D721Med (cell line): ENCODE measurements at regions not wholly inside any gene's neighbourhood (a gene's known extent, or its start where the extent isn't known, plus 50 kb on each side); places are given as distances from the start of the nearest gene placed in this dataset.

Experiments
- DNase-seq: peaks from one replicate; pipeline ENCODE4 v3.0.0; 2011; ENCODE audit warnings: low spot score; ENCODE audit not compliant: insufficient read length
- FAIRE-seq: peaks from 2 replicates; lab custom pipeline; 2011; peaks lifted over from hg19 to GRCh38; lab: Jason Lieb, UNC
- TF ChIP-seq, protein P1 (sequence below): IDR thresholded peaks from 2 replicates; pipeline ENCODE4 v1.5.1; 2012; ENCODE audit warnings: mild to moderate bottlenecking, control low read depth; ENCODE audit not compliant: insufficient read depth; ENCODE audit errors: missing control alignments

DNA sequence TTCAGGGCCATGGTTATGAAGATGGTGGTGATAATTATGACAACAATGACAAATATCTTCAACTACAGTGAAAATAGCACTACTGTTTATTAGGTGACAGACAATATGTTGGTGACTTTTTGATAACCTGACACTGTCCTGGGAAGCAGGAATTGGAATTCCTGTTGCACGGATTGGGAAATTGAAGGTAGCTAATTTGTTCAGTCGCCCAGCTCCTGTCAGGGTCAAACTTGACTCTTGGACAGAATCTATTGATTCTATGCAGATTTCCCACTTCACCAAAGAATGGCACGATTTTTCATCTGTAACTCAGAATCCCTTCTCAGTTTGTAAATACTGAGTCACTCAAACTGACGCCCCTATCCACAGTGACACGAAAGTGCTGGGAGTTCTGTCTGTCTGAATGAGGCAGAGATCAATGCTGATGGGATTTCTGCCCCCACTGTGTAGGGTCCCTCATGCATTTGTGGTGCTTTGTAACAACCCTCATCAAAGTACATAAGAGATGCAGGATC, 779.5 kb upstream of the ID2 start:
- DNase-seq (no peak), FAIRE-seq (no peak)

DNA sequence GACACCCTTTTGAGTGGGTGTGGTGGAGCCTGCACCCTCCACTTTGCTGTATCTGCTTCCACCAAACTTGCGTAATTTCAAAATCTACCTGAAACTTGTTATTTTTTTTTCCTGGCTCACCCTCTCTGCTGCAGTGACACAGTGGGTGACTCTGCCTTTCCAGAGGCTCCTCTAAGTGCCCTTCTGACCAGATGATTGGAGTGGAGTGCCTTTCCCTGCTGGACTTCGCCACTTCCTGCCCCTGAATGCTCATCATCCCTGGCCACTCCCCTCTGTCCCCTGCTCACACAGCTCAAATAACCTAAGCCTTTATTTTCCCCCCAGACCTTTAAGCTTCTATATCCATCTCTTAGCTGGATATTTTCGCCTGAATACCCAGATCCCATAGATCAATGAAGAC, 777.5 kb upstream of the ID2 start:
- DNase-seq (no peak), FAIRE-seq (no peak)
- TF ChIP-seq, protein P1, sequence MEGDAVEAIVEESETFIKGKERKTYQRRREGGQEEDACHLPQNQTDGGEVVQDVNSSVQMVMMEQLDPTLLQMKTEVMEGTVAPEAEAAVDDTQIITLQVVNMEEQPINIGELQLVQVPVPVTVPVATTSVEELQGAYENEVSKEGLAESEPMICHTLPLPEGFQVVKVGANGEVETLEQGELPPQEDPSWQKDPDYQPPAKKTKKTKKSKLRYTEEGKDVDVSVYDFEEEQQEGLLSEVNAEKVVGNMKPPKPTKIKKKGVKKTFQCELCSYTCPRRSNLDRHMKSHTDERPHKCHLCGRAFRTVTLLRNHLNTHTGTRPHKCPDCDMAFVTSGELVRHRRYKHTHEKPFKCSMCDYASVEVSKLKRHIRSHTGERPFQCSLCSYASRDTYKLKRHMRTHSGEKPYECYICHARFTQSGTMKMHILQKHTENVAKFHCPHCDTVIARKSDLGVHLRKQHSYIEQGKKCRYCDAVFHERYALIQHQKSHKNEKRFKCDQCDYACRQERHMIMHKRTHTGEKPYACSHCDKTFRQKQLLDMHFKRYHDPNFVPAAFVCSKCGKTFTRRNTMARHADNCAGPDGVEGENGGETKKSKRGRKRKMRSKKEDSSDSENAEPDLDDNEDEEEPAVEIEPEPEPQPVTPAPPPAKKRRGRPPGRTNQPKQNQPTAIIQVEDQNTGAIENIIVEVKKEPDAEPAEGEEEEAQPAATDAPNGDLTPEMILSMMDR, result no peak

More for the DNA sequence above, 779.5 kb upstream of the ID2 start:
- TF ChIP-seq, protein P1, result no peak

DNA sequence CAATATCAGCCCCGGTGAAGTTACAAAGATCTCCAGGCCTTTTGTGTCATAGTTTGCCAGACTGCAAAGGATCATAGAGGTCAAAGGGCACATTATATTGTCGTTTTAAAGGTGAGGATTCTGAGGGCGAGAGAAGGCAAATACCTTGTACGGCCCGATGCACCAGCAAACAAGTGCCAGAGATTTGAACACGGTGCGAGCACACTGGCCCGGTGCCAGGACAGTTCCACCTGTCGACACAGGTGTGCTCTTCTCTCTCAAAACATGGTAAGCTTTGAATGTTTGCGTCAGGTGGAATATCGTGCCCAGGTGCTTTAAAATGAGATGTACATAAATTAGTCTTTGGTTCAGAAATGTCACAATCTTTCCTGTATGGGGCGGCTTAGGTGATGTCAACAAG, 776.1 kb upstream of the ID2 start:
- FAIRE-seq (no peak), DNase-seq (no peak)
- TF ChIP-seq, protein P1, result no peak

DNA sequence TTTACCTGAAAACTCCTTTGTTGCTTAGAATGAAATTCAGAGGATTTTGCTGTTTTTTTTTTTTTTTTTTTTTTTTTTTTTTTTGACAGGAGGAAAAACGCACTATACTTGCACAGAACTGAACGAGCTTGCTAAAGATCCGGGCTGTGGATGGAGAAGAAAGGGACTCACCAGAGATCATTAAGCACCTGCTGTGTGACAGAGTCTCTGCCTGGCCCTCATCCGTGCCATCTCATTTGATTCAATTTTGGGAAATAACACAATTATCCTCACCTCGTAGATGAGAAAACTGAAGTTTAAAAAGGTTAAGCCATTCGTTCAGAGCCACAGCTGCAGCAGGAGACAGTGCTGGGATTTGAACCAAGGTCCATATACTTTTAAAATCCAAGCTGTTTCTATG, 775.4 kb upstream of the ID2 start:
- DNase-seq (no peak), FAIRE-seq (no peak)
- TF ChIP-seq, protein P1, result no peak

DNA sequence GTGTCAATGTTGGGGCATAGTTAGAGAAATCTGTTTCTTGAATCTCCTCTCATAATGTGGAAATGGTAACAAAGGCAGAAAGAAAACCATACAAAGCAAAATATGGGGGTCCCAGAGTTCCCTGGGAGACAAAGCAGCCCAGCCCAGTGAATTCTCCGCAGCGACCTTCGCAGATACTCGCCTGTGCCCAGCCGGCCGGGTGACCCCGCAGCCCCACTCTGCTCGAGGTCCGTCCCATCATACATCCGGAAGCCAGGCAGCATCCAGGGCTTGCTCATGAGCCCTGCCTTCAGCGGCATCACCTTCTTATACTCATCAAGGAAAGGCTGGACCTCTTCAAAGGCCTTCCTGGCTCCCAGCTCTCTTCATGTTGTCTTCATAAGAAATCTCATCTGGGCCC, 774.8 kb upstream of the ID2 start:
- TF ChIP-seq, protein P1, result no peak
- FAIRE-seq, result no peak
- DNase-seq, result no peak

DNA sequence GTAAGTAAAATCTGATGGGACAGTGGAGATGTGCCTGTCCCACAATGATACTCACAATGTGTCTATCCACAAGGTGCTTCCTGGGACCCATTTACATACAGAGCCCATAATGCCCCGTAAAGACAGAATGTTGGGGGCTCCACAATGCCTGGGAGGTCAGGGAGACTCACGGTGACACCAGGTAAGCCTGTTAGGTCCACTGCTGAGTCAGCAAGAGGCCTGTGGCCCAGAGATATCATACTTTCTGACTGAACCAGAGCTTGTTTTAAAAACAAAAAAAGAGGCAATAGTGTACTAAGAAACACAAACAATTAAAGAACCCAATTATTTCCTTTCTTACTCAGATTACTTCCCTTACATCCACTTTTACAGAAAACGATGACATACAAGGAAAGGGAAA, 771.1 kb upstream of the ID2 start:
- DNase-seq (no peak), FAIRE-seq (no peak)
- TF ChIP-seq, protein P1, result no peak

DNA sequence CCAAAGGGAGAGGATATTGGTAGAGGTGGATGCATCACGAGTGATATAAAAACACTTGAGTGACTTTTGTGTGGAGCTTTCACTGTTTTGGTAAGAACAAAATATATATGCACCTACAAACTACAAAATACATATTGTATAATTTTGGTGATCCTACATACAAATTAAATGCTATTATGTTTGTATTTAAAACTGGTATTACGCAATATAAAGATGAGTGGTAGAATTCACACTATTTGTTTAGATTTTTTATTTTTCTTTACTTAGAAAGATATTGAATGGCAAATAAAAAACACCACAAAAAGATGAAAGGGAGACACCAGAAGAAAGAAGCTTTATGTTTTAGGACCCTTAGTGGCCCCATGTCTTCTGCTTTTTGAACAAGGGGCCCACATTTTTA, 770.7 kb upstream of the ID2 start:
- TF ChIP-seq, protein P1, result no peak
- DNase-seq, result no peak
- FAIRE-seq, result no peak
